ENCODE measurements at regions not wholly inside any gene's neighbourhood (a gene's known extent, or its start where the extent isn't known, plus 50 kb on each side); places are given as distances from the start of the nearest gene placed in this dataset.

- TF ChIP-seq CTCF (IDR thresholded peaks at IDR 0.05) = no peak
- no peak for TF ChIP-seq POLR2AphosphoS5 (IDR thresholded peaks at IDR 0.05; ENCODE audit: low read depth, low read length)
- TF ChIP-seq REST (IDR thresholded peaks at IDR 0.05; ENCODE audit: insufficient read depth in 1 of 2, low read depth in 2 of 2, low read length in 1 of 2) = no peak
- no peak for TF ChIP-seq SIN3A (IDR thresholded peaks at IDR 0.05; ENCODE audit: borderline replicate concordance, insufficient read depth, low read depth, low read length)
- no peak for TF ChIP-seq TCF7L2 (IDR thresholded peaks at IDR 0.05; ENCODE audit: low read depth, low read length)
These were observed 677.0 kb downstream of the STK39 start for GRCh38 chr2:167570370-167570769.
